ENCODE measurements at regions not wholly inside any gene's neighbourhood (a gene's known extent, or its start where the extent isn't known, plus 50 kb on each side); places are given as distances from the start of the nearest gene placed in this dataset.

- ChIA-PET POLR2A (no interaction called here), CTCF (ENCODE audit: low intra/inter-chr PET ratio, low total read pairs) (interaction anchor here (0.6 kb wide), 1 partner anchor 55 kb away, joined by 3 read pairs; no protein-coding TSS in a partner anchor)
- in situ Hi-C loops (cut with HindIII; ENCODE audit: extremely low pct_ligation_motif_present, low pct_unique_long_range_greater_than_20kb) = no loop called here
- intact Hi-C loops (cut with micrococcal nuclease; ENCODE audit: unreplicated experiment) = no loop called here
- H3K27ac ChIP-seq (ENCODE audit: extremely low read length, insufficient read depth, low read length) = no peak overlapping the region
- DNase-seq (ENCODE audit: low spot score) (no peak), ATAC-seq (no peak), FAIRE-seq (no peak)
- no peak overlapping the region for H2AFZ ChIP-seq (ENCODE audit: low read length)
- H3K4me1 ChIP-seq (ENCODE audit: insufficient read depth, low read length) = no peaks in the 10 kb centered on the region
- H3K4me2 ChIP-seq (ENCODE audit: low read depth, low read length) = no peak overlapping the region
- peaks cover 24 to 71% of the 10 kb centered on the region in 2 experiments for H3K36me3 ChIP-seq (replicated peaks in 1 of 2; ENCODE audit: control insufficient read depth in 1 of 2, insufficient read depth in 2 of 2, low read length in 2 of 2)
- WGBS (ENCODE audit: low lambda C conversion rate) = 94% methylated on average over 14 of the region's 14 CpGs
- BruUV-seq (replicated peaks) = no TSS peak
- no peak overlapping the region for H3K9ac ChIP-seq (ENCODE audit: insufficient read depth, low read depth, low read length)
- H4K20me1 ChIP-seq (ENCODE audit: insufficient read depth, low read length) = peaks cover 39% of the 10 kb centered on the region; the same call in 1 of the 2 replicates
- no peaks in the 10 kb centered on the region for H3K9me3 ChIP-seq (ENCODE audit: low read length)
- no peak for TF ChIP-seq ZFP36 (IDR thresholded peaks at IDR 0.05; ENCODE audit: borderline replicate concordance, low read depth, low read length, partially characterized antibody)
- no peak for TF ChIP-seq HNRNPUL1 (IDR thresholded peaks at IDR 0.05; ENCODE audit: low read depth, low read length)
- no peak for TF ChIP-seq ZNF451 (CRISPR knock-in tag; IDR thresholded peaks at IDR 0.05)
- no peak for TF ChIP-seq DNMT1 (CRISPR knock-in tag; IDR thresholded peaks at IDR 0.05)
- no peak for TF ChIP-seq ZNF597 (CRISPR knock-in tag; IDR thresholded peaks at IDR 0.05)
- no peak for TF ChIP-seq RXRA (CRISPR knock-in tag; IDR thresholded peaks at IDR 0.05)
- no peak for TF ChIP-seq SPEN (CRISPR knock-in tag; IDR thresholded peaks at IDR 0.05; ENCODE audit: low read depth)
- TF ChIP-seq ZNF12 (CRISPR knock-in tag; IDR thresholded peaks at IDR 0.05) = no peak
- no peak for TF ChIP-seq ETV5 (CRISPR knock-in tag; IDR thresholded peaks at IDR 0.05; ENCODE audit: borderline replicate concordance)
- no peak for TF ChIP-seq PHF20 (CRISPR knock-in tag; IDR thresholded peaks at IDR 0.05)
- TF ChIP-seq RERE (CRISPR knock-in tag; IDR thresholded peaks at IDR 0.05; ENCODE audit: low read depth) = no peak
- no peak for TF ChIP-seq EZH2 (conservative IDR thresholded peaks at IDR 0.05; ENCODE audit: low read depth, low read length)
- TF ChIP-seq ARID2 (CRISPR knock-in tag; IDR thresholded peaks at IDR 0.05; ENCODE audit: borderline replicate concordance) = no peak
- no peaks in the 10 kb centered on the region for H3K27me3 ChIP-seq (ENCODE audit: control insufficient read depth in 1 of 2, insufficient read depth in 2 of 2, low read length in 2 of 2)
- H3K4me3 ChIP-seq (replicated peaks in 1 of 3; ENCODE audit: insufficient read depth in 1 of 3, low read depth in 2 of 3, low read length in 3 of 3) = no peak overlapping the region
- H3K79me2 ChIP-seq (ENCODE audit: insufficient read depth, low read length) = peaks cover 41% of the 10 kb centered on the region
These were observed 297.7 kb downstream of the SEC14L1 start for GRCh38 chr17:77438241-77439188.

Measured in HepG2 (cell line).